ENCODE measurements at regions not wholly inside any gene's neighbourhood (a gene's known extent, or its start where the extent isn't known, plus 50 kb on each side); places are given as distances from the start of the nearest gene placed in this dataset.
"Not testable (repeated sequence)": the region's sequence is repeated elsewhere in the genome, so short reads cannot be mapped to it uniquely, and the experiment has no call there.

GRCh38 chr10:71087622-71088021 is 124.7 kb upstream of the UNC5B start:
- WGBS (ENCODE audit: insufficient coverage), result 65% methylated on average over 4 of the region's 4 CpGs
- no peak overlapping the region for H3K4me3 ChIP-seq (ENCODE audit: low read length)
- peaks cover 2% of the 10 kb centered on the region for H3K27me3 ChIP-seq (ENCODE audit: control insufficient read depth, insufficient read depth, low read length)
- peaks cover 8% of the 10 kb centered on the region for H3K4me1 ChIP-seq (ENCODE audit: control insufficient read depth, insufficient read depth, low read length)
- no peaks in the 10 kb centered on the region for H3K36me3 ChIP-seq (ENCODE audit: control insufficient read depth, insufficient read depth, low read length)
- no peak overlapping the region for H3K27ac ChIP-seq (ENCODE audit: low read length)
- no peaks in the 10 kb centered on the region for H3K9me3 ChIP-seq (replicated peaks; ENCODE audit: control insufficient read depth, low read depth, low read length)
- DNase-seq, result no peak

- Histone ChIP-seq H3K36me3 (ENCODE audit: control insufficient read depth, insufficient read depth, low read length) (no peaks in the 10 kb centered on the region), H3K4me3 (ENCODE audit: low read length) (no peak overlapping the region), H3K27ac (ENCODE audit: low read length) (no peak overlapping the region), H3K4me1 (ENCODE audit: control insufficient read depth, insufficient read depth, low read length) (peaks cover 13% of the 10 kb centered on the region), H3K27me3 (ENCODE audit: control insufficient read depth, insufficient read depth, low read length) (peaks cover 2% of the 10 kb centered on the region), H3K9me3 (replicated peaks; ENCODE audit: control insufficient read depth, low read depth, low read length) (no peaks in the 10 kb centered on the region)
- 88% methylated on average over 3 of the region's 9 CpGs for WGBS (ENCODE audit: insufficient coverage)
- no peak for DNase-seq
Measured at GRCh38 chr10:71088054-71088453, 124.3 kb upstream of the UNC5B start.

- WGBS (ENCODE audit: insufficient coverage), result 91% methylated on average over 5 of the region's 7 CpGs
- not testable (repeated sequence) for DNase-seq
Measured at GRCh38 chr10:71088578-71088977, 123.8 kb upstream of the UNC5B start.

GRCh38 chr10:71089162-71089561 is 123.2 kb upstream of the UNC5B start:
- Histone ChIP-seq H3K27me3 (ENCODE audit: control insufficient read depth, insufficient read depth, low read length) (peaks cover 2% of the 10 kb centered on the region), H3K9me3 (replicated peaks; ENCODE audit: control insufficient read depth, low read depth, low read length) (no peaks in the 10 kb centered on the region)
- 100% methylated on average over 1 of the region's 1 CpG for WGBS (ENCODE audit: insufficient coverage)

More at GRCh38 chr10:71088578-71088977, 123.8 kb upstream of the UNC5B start:
- H3K36me3 ChIP-seq (ENCODE audit: control insufficient read depth, insufficient read depth, low read length); H3K4me3 ChIP-seq (ENCODE audit: low read length); H3K9me3 ChIP-seq (replicated peaks; ENCODE audit: control insufficient read depth, low read depth, low read length); H3K27me3 ChIP-seq (ENCODE audit: control insufficient read depth, insufficient read depth, low read length); H3K27ac ChIP-seq (ENCODE audit: low read length): not testable (repeated sequence)
- peaks cover 18% of the 10 kb centered on the region for H3K4me1 ChIP-seq (ENCODE audit: control insufficient read depth, insufficient read depth, low read length)

GRCh38 chr10:71090330-71090729 is 122.0 kb upstream of the UNC5B start:
- H3K4me3 ChIP-seq (ENCODE audit: low read length), result no peak overlapping the region
- H3K4me1 ChIP-seq (ENCODE audit: control insufficient read depth, insufficient read depth, low read length), result peaks cover 18% of the 10 kb centered on the region
- H3K27me3 ChIP-seq (ENCODE audit: control insufficient read depth, insufficient read depth, low read length), result peaks cover 2% of the 10 kb centered on the region
- DNase-seq, result no peak
- 88% methylated on average over 5 of the region's 5 CpGs for WGBS (ENCODE audit: insufficient coverage)
- no peaks in the 10 kb centered on the region for H3K9me3 ChIP-seq (replicated peaks; ENCODE audit: control insufficient read depth, low read depth, low read length)
- H3K27ac ChIP-seq (ENCODE audit: low read length), result no peak overlapping the region
- no peaks in the 10 kb centered on the region for H3K36me3 ChIP-seq (ENCODE audit: control insufficient read depth, insufficient read depth, low read length)

More at GRCh38 chr10:71089162-71089561, 123.2 kb upstream of the UNC5B start:
- Histone ChIP-seq H3K27ac (ENCODE audit: low read length) (no peak overlapping the region), H3K36me3 (ENCODE audit: control insufficient read depth, insufficient read depth, low read length) (no peaks in the 10 kb centered on the region), H3K4me3 (ENCODE audit: low read length) (no peak overlapping the region), H3K4me1 (ENCODE audit: control insufficient read depth, insufficient read depth, low read length) (peaks cover 18% of the 10 kb centered on the region)
- no peak for DNase-seq

- H3K9me3 ChIP-seq (replicated peaks; ENCODE audit: control insufficient read depth, low read depth, low read length), result no peaks in the 10 kb centered on the region
- WGBS (ENCODE audit: insufficient coverage), result 96% methylated on average over 9 of the region's 10 CpGs
Measured at GRCh38 chr10:71090801-71091200, 121.6 kb upstream of the UNC5B start.

GRCh38 chr10:71092812-71093401 is 119.5 kb upstream of the UNC5B start:
- Histone ChIP-seq H3K27me3 (ENCODE audit: control insufficient read depth, insufficient read depth, low read length) (no peaks in the 10 kb centered on the region), H3K9me3 (replicated peaks; ENCODE audit: control insufficient read depth, low read depth, low read length) (no peaks in the 10 kb centered on the region), H3K36me3 (ENCODE audit: control insufficient read depth, insufficient read depth, low read length) (no peaks in the 10 kb centered on the region), H3K4me1 (ENCODE audit: control insufficient read depth, insufficient read depth, low read length) (peaks cover 18% of the 10 kb centered on the region), H3K27ac (ENCODE audit: low read length) (no peak overlapping the region), H3K4me3 (ENCODE audit: low read length) (no peak overlapping the region)
- 77% methylated on average over 4 of the region's 4 CpGs for WGBS (ENCODE audit: insufficient coverage)
- DNase-seq, result no peak

More at GRCh38 chr10:71090801-71091200, 121.6 kb upstream of the UNC5B start:
- Histone ChIP-seq H3K27ac (ENCODE audit: low read length) (no peak overlapping the region), H3K27me3 (ENCODE audit: control insufficient read depth, insufficient read depth, low read length) (peaks cover 2% of the 10 kb centered on the region), H3K4me3 (ENCODE audit: low read length) (no peak overlapping the region), H3K4me1 (ENCODE audit: control insufficient read depth, insufficient read depth, low read length) (peaks cover 18% of the 10 kb centered on the region), H3K36me3 (ENCODE audit: control insufficient read depth, insufficient read depth, low read length) (no peaks in the 10 kb centered on the region)
- DNase-seq, result no peak

GRCh38 chr10:71093531-71093930 is 118.8 kb upstream of the UNC5B start:
- WGBS (ENCODE audit: insufficient coverage), result no CpG with 5 or more reads among the region's 2 CpGs
- DNase-seq, result no peak
- Histone ChIP-seq H3K27ac (ENCODE audit: low read length) (no peak overlapping the region), H3K36me3 (ENCODE audit: control insufficient read depth, insufficient read depth, low read length) (no peaks in the 10 kb centered on the region), H3K4me1 (ENCODE audit: control insufficient read depth, insufficient read depth, low read length) (peaks cover 18% of the 10 kb centered on the region), H3K27me3 (ENCODE audit: control insufficient read depth, insufficient read depth, low read length) (no peaks in the 10 kb centered on the region), H3K9me3 (replicated peaks; ENCODE audit: control insufficient read depth, low read depth, low read length) (no peaks in the 10 kb centered on the region), H3K4me3 (ENCODE audit: low read length) (no peak overlapping the region)

GRCh38 chr10:71094712-71095390 is 117.5 kb upstream of the UNC5B start:
- Histone ChIP-seq H3K27me3 (ENCODE audit: control insufficient read depth, insufficient read depth, low read length) (no peaks in the 10 kb centered on the region), H3K4me1 (ENCODE audit: control insufficient read depth, insufficient read depth, low read length) (peaks cover 18% of the 10 kb centered on the region), H3K4me3 (ENCODE audit: low read length) (no peak overlapping the region), H3K27ac (ENCODE audit: low read length) (no peak overlapping the region), H3K9me3 (replicated peaks; ENCODE audit: control insufficient read depth, low read depth, low read length) (no peaks in the 10 kb centered on the region), H3K36me3 (ENCODE audit: control insufficient read depth, insufficient read depth, low read length) (no peaks in the 10 kb centered on the region)
- WGBS (ENCODE audit: insufficient coverage), result no CpG with 5 or more reads among the region's 4 CpGs
- no peak for DNase-seq

- Histone ChIP-seq H3K27ac (ENCODE audit: low read length) (no peak overlapping the region), H3K4me1 (ENCODE audit: control insufficient read depth, insufficient read depth, low read length) (no peaks in the 10 kb centered on the region), H3K36me3 (ENCODE audit: control insufficient read depth, insufficient read depth, low read length) (no peaks in the 10 kb centered on the region), H3K27me3 (ENCODE audit: control insufficient read depth, insufficient read depth, low read length) (no peaks in the 10 kb centered on the region), H3K4me3 (ENCODE audit: low read length) (no peak overlapping the region), H3K9me3 (replicated peaks; ENCODE audit: control insufficient read depth, low read depth, low read length) (no peaks in the 10 kb centered on the region)
- no CpG with 5 or more reads among the region's 1 CpG for WGBS (ENCODE audit: insufficient coverage)
- no peak for DNase-seq
Measured at GRCh38 chr10:71099731-71100361, 112.5 kb upstream of the UNC5B start.
